IMR-90 (cell line): ENCODE measurements at regions not wholly inside any gene's neighbourhood (a gene's known extent, or its start where the extent isn't known, plus 50 kb on each side); places are given as distances from the start of the nearest gene placed in this dataset.

ENCODE experiments used
- ATAC-seq: fragments of 200-7000 bp; cut with Tn5 transposase; 2 replicates; pipeline ENCODE4 v1.9.1; 2020; ENCODE audit warnings: low read depth, mild to moderate bottlenecking, moderate library complexity
- BruUV-seq: library from RNA; stranded (reverse); fragments of 400-500 nt; replicated peaks from 2 replicates; lab custom pipeline; 2021; lab: Mats Ljungman, UMichigan
- CTCF ChIA-PET: fragments of 300-600 bp; formaldehyde crosslinking; extraction: SDS; loops from one replicate; lab custom pipeline; 2021; ENCODE audit warnings: antibody characterized with exemption; lab: Yijun Ruan, JAX
- POLR2A ChIA-PET: fragments of 300-600 bp; sonication (Branson Sonifier 250); formaldehyde crosslinking; loops from one replicate; lab custom pipeline; 2022; ENCODE audit warnings: antibody characterized with exemption; ENCODE audit not compliant: unreplicated experiment; lab: Charles Lee
- DNase-seq: peaks from one replicate; pipeline ENCODE4 v3.0.0; 2013
- H2AFZ ChIP-seq: replicated peaks from 2 replicates; pipeline ENCODE3; 2013; ENCODE audit warnings: low read length, mild to moderate bottlenecking; ENCODE audit not compliant: poor library complexity
- H2AK5ac ChIP-seq: 2 replicates; pipeline ENCODE4 v1.6.1; 2013; ENCODE audit warnings: low read depth, low read length, inconsistent platforms
- H2AK9ac ChIP-seq: replicated peaks from 2 replicates; pipeline ENCODE3; 2013; ENCODE audit warnings: mild to moderate bottlenecking, low read depth, low read length, moderate library complexity; ENCODE audit not compliant: poor library complexity
- H2BK120ac ChIP-seq: 2 replicates; pipeline ENCODE4 v1.6.1; 2013; ENCODE audit warnings: low read depth, low read length, inconsistent platforms
- H2BK15ac ChIP-seq: 3 replicates; pipeline ENCODE4 v1.6.1; 2013; ENCODE audit warnings: low read depth, low read length, inconsistent platforms
- H2BK20ac ChIP-seq: 2 replicates; pipeline ENCODE4 v1.6.1; 2013; ENCODE audit warnings: low read depth, mild to moderate bottlenecking, inconsistent platforms, low read length, moderate library complexity
- H2BK5ac ChIP-seq: 2 replicates; pipeline ENCODE4 v1.6.1; 2013; ENCODE audit warnings: mild to moderate bottlenecking, low read depth, low read length, inconsistent platforms; ENCODE audit not compliant: poor library complexity, severe bottlenecking
- H3K14ac ChIP-seq: replicated peaks from 2 replicates; pipeline ENCODE4 v1.6.1; 2013; ENCODE audit warnings: low read depth, low read length, inconsistent platforms
- H3K18ac ChIP-seq: 2 replicates; pipeline ENCODE4 v1.6.1; 2013; ENCODE audit warnings: low read depth, low read length, control low read depth
- H3K23ac ChIP-seq: 2 replicates; pipeline ENCODE4 v1.6.1; 2013; ENCODE audit warnings: low read depth, low read length, inconsistent platforms
- H3K27ac ChIP-seq: 2 replicates; pipeline ENCODE4 v1.5.1; 2013; ENCODE audit warnings: mild to moderate bottlenecking, control low read depth, low read length; ENCODE audit not compliant: insufficient read depth
- H3K27me3 ChIP-seq: 2 replicates; pipeline ENCODE4 v1.6.1; 2013; ENCODE audit warnings: low read length; ENCODE audit not compliant: control insufficient read depth, insufficient read depth
- H3K36me3 ChIP-seq: 2 replicates; pipeline ENCODE4 v1.6.1; 2013; ENCODE audit warnings: low read length, mixed read lengths; ENCODE audit not compliant: control insufficient read depth, insufficient read depth
- H3K4ac ChIP-seq: 2 replicates; pipeline ENCODE4 v1.6.1; 2013; ENCODE audit warnings: low read depth, low read length, inconsistent platforms
- H3K4me1 ChIP-seq: 2 replicates; pipeline ENCODE4 v1.6.1; 2013; ENCODE audit warnings: low read length, mixed read lengths; ENCODE audit not compliant: control insufficient read depth, insufficient read depth
- H3K4me2 ChIP-seq: 2 replicates; pipeline ENCODE4 v1.6.1; 2013; ENCODE audit warnings: low read depth, mild to moderate bottlenecking, control low read depth, low read length, moderate library complexity
- H3K4me3 ChIP-seq: 2 replicates; pipeline ENCODE4 v1.5.1; 2013; ENCODE audit warnings: low read depth, mild to moderate bottlenecking, control low read depth, low read length, moderate library complexity; ENCODE audit not compliant: insufficient read depth
- H3K56ac ChIP-seq: 2 replicates; pipeline ENCODE4 v1.6.1; 2013; ENCODE audit warnings: low read length, inconsistent platforms; ENCODE audit not compliant: insufficient read depth; ENCODE audit errors: extremely low read depth
- H3K79me1 ChIP-seq, 2 experiments: 2 replicates each; pipeline ENCODE4 v1.6.1; 2013; ENCODE audit warnings: low read length in 2 of 2, inconsistent platforms in 1 of 2, low read depth in 1 of 2
- H3K9ac ChIP-seq: 2 replicates; pipeline ENCODE4 v1.6.1; 2013; ENCODE audit warnings: low read depth, low read length, control low read depth
- H3K9me1 ChIP-seq: 2 replicates; pipeline ENCODE4 v1.6.1; 2013; ENCODE audit warnings: low read length, inconsistent platforms; ENCODE audit not compliant: insufficient read depth
- H3K9me3 ChIP-seq: 2 replicates; pipeline ENCODE4 v1.6.1; 2013; ENCODE audit warnings: low read length; ENCODE audit not compliant: control insufficient read depth, insufficient read depth
- H4K20me1 ChIP-seq: 2 replicates; pipeline ENCODE4 v1.6.1; 2013; ENCODE audit warnings: low read length, inconsistent platforms; ENCODE audit not compliant: insufficient read depth
- H4K5ac ChIP-seq: 2 replicates; pipeline ENCODE4 v1.6.1; 2013; ENCODE audit warnings: mild to moderate bottlenecking, low read depth, low read length, control low read depth
- H4K8ac ChIP-seq, 2 experiments: 2 replicates each; pipeline ENCODE4 v1.6.1; 2013; ENCODE audit warnings: low read depth in 2 of 2, low read length in 2 of 2, control low read depth in 1 of 2, inconsistent platforms in 1 of 2
- H4K91ac ChIP-seq: 2 replicates; pipeline ENCODE4 v1.6.1; 2013; ENCODE audit warnings: low read depth, low read length, inconsistent platforms; ENCODE audit not compliant: insufficient read depth
- BHLHE40 ChIP-seq: fragments of 150-350 bp; IDR thresholded peaks from 2 replicates; pipeline ENCODE4 v1.6.1; 2016; ENCODE audit warnings: mild to moderate bottlenecking, low read depth, low read length
- CEBPB ChIP-seq: IDR thresholded peaks from 2 replicates; pipeline ENCODE4 v1.6.1; 2012; ENCODE audit warnings: low read depth, low read length, improper control_type of control experiment
- CHD1 ChIP-seq: IDR thresholded peaks from 2 replicates; pipeline ENCODE4 v1.6.1; 2012; ENCODE audit warnings: low read depth, low read length, improper control_type of control experiment
- CTCF ChIP-seq: conservative IDR thresholded peaks from 2 replicates; pipeline ENCODE4 v1.5.1; 2012; ENCODE audit warnings: mild to moderate bottlenecking, low read depth, low read length, improper control_type of control experiment
- ELK1 ChIP-seq: fragments of 150-350 bp; IDR thresholded peaks from 2 replicates; pipeline ENCODE4 v1.6.1; 2016; ENCODE audit warnings: low read depth, mild to moderate bottlenecking, low read length, moderate library complexity, borderline replicate concordance
- FOS ChIP-seq: fragments of 150-350 bp; IDR thresholded peaks from 2 replicates; pipeline ENCODE4 v1.6.1; 2016; ENCODE audit warnings: low read depth, low read length
- MAFK ChIP-seq: IDR thresholded peaks from 2 replicates; pipeline ENCODE4 v1.6.1; 2012; ENCODE audit warnings: low read depth, low read length, improper control_type of control experiment
- MAZ ChIP-seq: IDR thresholded peaks from 2 replicates; pipeline ENCODE4 v1.6.1; 2012; ENCODE audit warnings: low read depth, mild to moderate bottlenecking, low read length, improper control_type of control experiment, moderate library complexity, borderline replicate concordance
- POLR2A ChIP-seq: IDR thresholded peaks from 2 replicates; pipeline ENCODE4 v1.6.1; 2012; ENCODE audit warnings: mild to moderate bottlenecking, low read depth, low read length
- RAD21 ChIP-seq: IDR thresholded peaks from 2 replicates; pipeline ENCODE4 v1.6.1; 2012; ENCODE audit warnings: low read length, improper control_type of control experiment
- RFX5 ChIP-seq: IDR thresholded peaks from 2 replicates; pipeline ENCODE4 v1.8.0; 2012; ENCODE audit warnings: low read depth, mild to moderate bottlenecking, low read length, moderate library complexity
- SMC3 ChIP-seq: fragments of 150-350 bp; IDR thresholded peaks from 2 replicates; pipeline ENCODE4 v1.6.1; 2016; ENCODE audit warnings: low read depth, mild to moderate bottlenecking, antibody characterized with exemption, low read length, moderate library complexity
- WGBS, 2 experiments: methylation state at CpG; one replicate each; pipeline versions ENCODE4 v1.1.5 to v1.1.7; 2013; ENCODE audit warnings: missing lambda C conversion rate in 2 of 2; ENCODE audit not compliant: insufficient read length in 1 of 2; ENCODE audit errors: extremely low coverage in 2 of 2; 5-methylcytosine and 5-hydroxymethylcytosine counted together
- dilution Hi-C: fragments of 300-500 bp; cut with HindIII; formaldehyde crosslinking; loops from one replicate; pipeline ENCODE4 v1.14.3; 2018; ENCODE audit warnings: low sequenced_read_pairs; ENCODE audit not compliant: unreplicated experiment
- in situ Hi-C: fragments of 300-500 bp; cut with MboI; formaldehyde crosslinking; loops from 3 replicates; pipeline ENCODE4 v1.14.3; 2019; ENCODE audit warnings: low sequenced_read_pairs, inconsistent platforms, mixed read lengths
- intact Hi-C: fragments of 100-400 bp; cut with micrococcal nuclease; formaldehyde crosslinking; loops from 2 replicates; pipeline ENCODE4 v1.10.0; 2022

- H2AK5ac ChIP-seq: no peak overlapping the region
- ChIA-PET CTCF (no interaction called here), POLR2A (no interaction called here)
- no peaks in the 10 kb centered on the region for H3K9me3 ChIP-seq
- in situ Hi-C loops: no loop called here
- no peaks in the 10 kb centered on the region for H3K9me1 ChIP-seq
- dilution Hi-C loops: no loop called here
- H4K20me1 ChIP-seq: no peaks in the 10 kb centered on the region
- H4K8ac ChIP-seq: no peak overlapping the region
- H3K36me3 ChIP-seq: no peaks in the 10 kb centered on the region
- no peak overlapping the region for H3K27ac ChIP-seq
- no peak overlapping the region for H2BK20ac ChIP-seq
- H3K4ac ChIP-seq: no peak overlapping the region
- H4K91ac ChIP-seq: no peak overlapping the region
- WGBS, 2 experiments: no CpG with 5 or more reads among the region's 2 CpGs
- no peaks in the 10 kb centered on the region for H3K79me1 ChIP-seq
- no peak overlapping the region for H3K4me3 ChIP-seq
- H2BK120ac ChIP-seq: no peak overlapping the region
- no TSS peak for BruUV-seq
- H3K14ac ChIP-seq: no peak overlapping the region
- no peak overlapping the region for H2AFZ ChIP-seq
- no peak overlapping the region for H2BK5ac ChIP-seq
- H2BK15ac ChIP-seq: no peak overlapping the region
- no peak overlapping the region for H3K9ac ChIP-seq
- H3K56ac ChIP-seq: no peak overlapping the region
- intact Hi-C loops: no loop called here
- no peak overlapping the region for H2AK9ac ChIP-seq
- ATAC-seq (no peak), DNase-seq (no peak)
- no peak overlapping the region for H3K18ac ChIP-seq
- no peaks in the 10 kb centered on the region for H3K27me3 ChIP-seq
- H4K5ac ChIP-seq: no peak overlapping the region
- H3K23ac ChIP-seq: no peak overlapping the region
- TF ChIP-seq ELK1 (no peak), RAD21 (no peak), RFX5 (no peak), CTCF (no peak), CHD1 (no peak), CEBPB (no peak), SMC3 (no peak), FOS (no peak), MAZ (no peak), MAFK (no peak), POLR2A (no peak), BHLHE40 (no peak)
- H3K4me2 ChIP-seq: no peak overlapping the region
- no peaks in the 10 kb centered on the region for H3K4me1 ChIP-seq
Observed at GRCh38 chr12:86331457-86331856, 75.3 kb upstream of the MGAT4C start.
